KOPT-K1 (cell line): ENCODE measurements at regions not wholly inside any gene's neighbourhood (a gene's known extent, or its start where the extent isn't known, plus 50 kb on each side); places are given as distances from the start of the nearest gene placed in this dataset.

Source experiments
- H3K27ac ChIP-seq: fragments of 200-600 bp; sonication (generic); 2 replicates; pipeline ENCODE4 v1.5.1; 2016; ENCODE audit warnings: antibody characterized with exemption, mild to moderate bottlenecking, low read depth, low read length; ENCODE audit not compliant: poor library complexity, severe bottlenecking
- H3K36me3 ChIP-seq: fragments of 200-600 bp; sonication (generic); 2 replicates; pipeline ENCODE4 v1.5.1; 2017; ENCODE audit warnings: antibody characterized with exemption, mild to moderate bottlenecking, low read length, moderate library complexity; ENCODE audit not compliant: insufficient read depth
- H3K9me3 ChIP-seq: fragments of 200-600 bp; sonication (generic); 2 replicates; pipeline ENCODE4 v1.5.1; 2017; ENCODE audit warnings: antibody characterized with exemption, low read length, mild to moderate bottlenecking; ENCODE audit not compliant: insufficient read depth, poor library complexity, severe bottlenecking

DNA sequence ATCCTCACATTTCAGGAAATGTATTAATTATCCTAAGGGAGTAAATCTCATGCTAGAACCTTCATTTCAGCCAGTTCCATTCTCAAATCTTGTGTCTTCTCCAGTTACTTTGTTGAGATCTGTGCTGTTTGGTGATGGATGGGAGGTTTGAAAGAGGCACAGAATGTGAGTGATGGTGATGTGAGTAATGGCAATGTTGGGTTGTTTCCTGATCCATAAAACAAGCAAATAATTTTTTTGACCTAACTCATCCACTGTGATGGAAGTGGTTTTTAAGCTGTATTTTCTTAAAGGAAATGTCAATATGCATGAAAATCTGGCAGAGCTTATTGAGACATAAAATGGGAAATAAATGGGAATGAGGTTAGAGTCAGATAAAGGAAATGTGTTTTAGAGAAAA is 214.7 kb downstream of the CHRM3 start:
- H3K27ac ChIP-seq = no peak overlapping the region
- H3K36me3 ChIP-seq = no peaks in the 10 kb centered on the region
- no peaks in the 10 kb centered on the region for H3K9me3 ChIP-seq

DNA sequence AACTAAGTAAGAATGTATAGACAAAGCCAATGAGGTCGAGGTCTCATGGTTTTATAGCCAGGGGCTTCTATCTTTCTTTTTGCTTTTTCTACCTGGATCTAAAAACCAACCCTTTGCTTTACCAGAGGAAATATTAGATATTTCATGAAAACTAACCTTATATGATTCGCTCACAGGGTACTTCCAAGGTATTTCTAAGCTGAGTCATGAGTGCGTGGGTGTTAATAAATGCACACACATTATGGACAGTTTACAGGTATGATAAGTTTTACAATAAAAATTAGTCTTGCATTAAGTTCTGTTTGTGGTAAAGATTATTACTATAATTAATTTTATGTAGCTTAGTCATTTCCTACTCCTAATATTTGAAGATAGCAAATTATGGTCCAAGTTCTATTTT is 217.2 kb downstream of the CHRM3 start:
- no peaks in the 10 kb centered on the region for H3K36me3 ChIP-seq

GRCh38 chr1:239606850-239607400 is 220.6 kb downstream of the CHRM3 start:
- no peaks in the 10 kb centered on the region for H3K9me3 ChIP-seq
- H3K27ac ChIP-seq = no peak overlapping the region

More for the DNA sequence above, 217.2 kb downstream of the CHRM3 start:
- H3K27ac ChIP-seq = no peak overlapping the region
- no peaks in the 10 kb centered on the region for H3K9me3 ChIP-seq

GRCh38 chr1:239608469-239608868 is 222.1 kb downstream of the CHRM3 start:
- no peaks in the 10 kb centered on the region for H3K9me3 ChIP-seq
- no peaks in the 10 kb centered on the region for H3K36me3 ChIP-seq
- H3K27ac ChIP-seq = no peak overlapping the region

More at GRCh38 chr1:239606850-239607400, 220.6 kb downstream of the CHRM3 start:
- no peaks in the 10 kb centered on the region for H3K36me3 ChIP-seq

- H3K36me3 ChIP-seq = no peaks in the 10 kb centered on the region
- H3K27ac ChIP-seq = no peak overlapping the region
- no peaks in the 10 kb centered on the region for H3K9me3 ChIP-seq
Observed at GRCh38 chr1:239612379-239612778, 226.0 kb downstream of the CHRM3 start.

- Histone ChIP-seq H3K36me3 (no peaks in the 10 kb centered on the region), H3K27ac (no peak overlapping the region), H3K9me3 (no peaks in the 10 kb centered on the region)
Observed at GRCh38 chr1:239616673-239617072, 230.3 kb downstream of the CHRM3 start.

DNA sequence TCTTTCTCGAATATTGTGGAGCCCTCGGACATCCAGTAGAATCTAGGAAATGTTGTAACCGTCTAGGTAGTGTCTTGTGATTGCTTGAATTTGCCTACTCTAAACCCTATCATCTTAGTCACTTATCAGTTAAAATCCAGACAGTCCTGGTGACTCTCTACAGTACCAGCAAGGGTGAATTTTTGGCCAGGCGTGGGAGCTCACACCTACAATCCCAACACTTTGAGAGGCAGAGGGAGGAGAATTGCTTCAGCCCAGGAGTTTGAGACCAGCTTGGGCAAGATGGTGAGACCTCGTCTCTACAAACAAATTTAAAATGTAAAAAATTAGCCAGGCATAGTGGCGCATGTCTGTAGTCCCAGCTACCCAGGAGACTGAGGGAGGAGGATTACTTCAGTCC is 230.9 kb downstream of the CHRM3 start:
- Histone ChIP-seq H3K9me3 (no peaks in the 10 kb centered on the region), H3K27ac (no peak overlapping the region), H3K36me3 (no peaks in the 10 kb centered on the region)

- no peaks in the 10 kb centered on the region for H3K9me3 ChIP-seq
- no peaks in the 10 kb centered on the region for H3K36me3 ChIP-seq
- H3K27ac ChIP-seq = no peak overlapping the region
Observed at GRCh38 chr1:239617731-239618130, 231.4 kb downstream of the CHRM3 start.

DNA sequence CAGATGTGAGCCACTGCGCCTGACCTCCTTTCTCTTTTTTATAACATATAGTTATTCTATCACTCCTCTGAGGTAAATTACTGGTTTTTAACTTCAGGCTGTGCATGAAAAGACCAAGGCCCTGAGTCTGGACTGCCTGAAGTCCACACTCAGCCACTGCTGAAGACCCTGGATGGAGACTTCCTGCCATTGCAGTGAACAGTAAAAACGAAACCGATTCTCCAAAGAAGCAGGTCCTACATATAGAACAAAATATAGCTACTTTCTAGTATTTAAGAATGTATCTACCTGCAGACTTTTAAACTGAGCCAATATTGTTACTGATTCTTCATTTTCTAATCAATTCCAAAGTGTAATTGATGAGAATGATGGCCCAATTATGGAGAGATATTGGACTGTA is 232.8 kb downstream of the CHRM3 start:
- Histone ChIP-seq H3K27ac (no peak overlapping the region), H3K9me3 (no peaks in the 10 kb centered on the region), H3K36me3 (no peaks in the 10 kb centered on the region)

GRCh38 chr1:239630767-239631166 is 244.4 kb downstream of the CHRM3 start:
- Histone ChIP-seq H3K36me3 (no peaks in the 10 kb centered on the region), H3K27ac (no peak overlapping the region), H3K9me3 (no peaks in the 10 kb centered on the region)

GRCh38 chr1:239633432-239633831 is 247.1 kb downstream of the CHRM3 start:
- Histone ChIP-seq H3K9me3 (no peaks in the 10 kb centered on the region), H3K36me3 (no peaks in the 10 kb centered on the region), H3K27ac (no peak overlapping the region)

- Histone ChIP-seq H3K9me3 (no peaks in the 10 kb centered on the region), H3K27ac (no peak overlapping the region), H3K36me3 (no peaks in the 10 kb centered on the region)
Observed at GRCh38 chr1:239635276-239635675, 248.9 kb downstream of the CHRM3 start.

GRCh38 chr1:239636347-239636746 is 250.0 kb downstream of the CHRM3 start:
- no peak overlapping the region for H3K27ac ChIP-seq
- no peaks in the 10 kb centered on the region for H3K9me3 ChIP-seq
- H3K36me3 ChIP-seq = no peaks in the 10 kb centered on the region

DNA sequence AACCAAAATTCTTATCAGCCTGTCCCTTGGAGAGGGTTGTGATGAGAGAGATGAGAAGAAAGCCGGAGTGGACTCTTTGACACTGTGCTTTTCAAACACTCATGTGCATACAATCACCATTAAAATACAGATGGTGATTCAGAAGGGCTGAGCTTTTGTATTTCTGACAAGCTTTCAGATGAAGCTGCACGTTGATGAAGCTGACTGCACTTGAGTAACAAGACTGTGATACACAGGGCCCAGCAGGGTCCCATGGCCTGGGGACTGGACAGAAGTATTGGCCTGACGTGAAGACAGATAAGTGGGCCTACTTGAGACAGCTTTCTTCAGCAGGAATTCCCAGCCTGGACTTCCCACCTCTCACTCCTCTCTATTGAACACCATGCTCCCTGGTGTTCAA is 258.2 kb downstream of the CHRM3 start:
- no peak overlapping the region for H3K27ac ChIP-seq
- no peaks in the 10 kb centered on the region for H3K36me3 ChIP-seq
- no peaks in the 10 kb centered on the region for H3K9me3 ChIP-seq

DNA sequence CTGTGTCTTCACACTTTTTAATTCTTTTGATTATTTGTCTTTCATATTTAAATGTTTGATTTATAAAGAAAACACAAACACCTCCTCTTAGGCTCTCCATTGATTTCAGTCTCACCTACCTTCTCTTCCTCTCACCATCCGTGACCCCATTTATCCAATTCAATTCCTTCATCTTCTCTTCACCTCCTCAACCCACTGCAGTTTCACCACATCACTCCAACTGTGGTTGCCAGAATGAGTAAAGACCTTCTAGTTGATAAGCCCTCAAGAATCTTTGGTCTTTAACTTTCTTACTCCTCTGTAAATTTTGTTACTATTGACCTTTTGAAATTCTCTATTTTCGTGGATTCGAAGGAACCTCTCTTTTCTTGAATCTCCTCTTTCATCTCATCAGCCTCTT is 260.7 kb downstream of the CHRM3 start:
- Histone ChIP-seq H3K27ac (no peak overlapping the region), H3K9me3 (no peaks in the 10 kb centered on the region), H3K36me3 (no peaks in the 10 kb centered on the region)

GRCh38 chr1:239647964-239648632 is 261.7 kb downstream of the CHRM3 start:
- Histone ChIP-seq H3K36me3 (no peaks in the 10 kb centered on the region), H3K27ac (no peak overlapping the region), H3K9me3 (no peaks in the 10 kb centered on the region)
